GM19239 (cell line): ENCODE measurements at regions not wholly inside any gene's neighbourhood (a gene's known extent, or its start where the extent isn't known, plus 50 kb on each side); places are given as distances from the start of the nearest gene placed in this dataset.

Experiments used
- DNase-seq: peaks from one replicate; pipeline ENCODE4 v3.0.0; 2011; ENCODE audit warnings: low spot score; ENCODE audit not compliant: insufficient read length
- FAIRE-seq: peaks from 2 replicates; lab custom pipeline; 2011; peaks lifted over from hg19 to GRCh38; lab: Jason Lieb, UNC

DNA sequence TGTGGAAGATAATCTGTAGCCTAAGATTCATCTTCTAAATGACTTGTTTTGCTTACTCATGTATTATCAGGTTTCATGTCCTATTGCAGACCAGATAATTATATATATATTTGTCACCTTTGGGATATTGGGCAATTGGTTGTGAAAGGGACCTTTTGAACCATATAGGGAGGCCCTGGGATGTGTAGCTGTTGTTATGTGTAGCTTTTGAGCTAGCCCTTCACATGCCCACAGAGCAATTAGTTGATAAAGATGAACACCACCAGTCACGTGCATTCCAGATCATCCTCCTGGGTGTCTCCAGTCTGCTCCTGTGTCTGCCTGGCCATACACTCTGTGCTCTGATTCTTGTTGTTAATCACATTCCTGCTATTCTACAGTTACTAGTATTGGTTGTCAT, 431.2 kb upstream of the FBXO33 start:
- no peak for FAIRE-seq
- DNase-seq, result no peak

GRCh38 chr14:39861696-39862095, 429.5 kb upstream of the FBXO33 start:
- FAIRE-seq, result no peak
- DNase-seq, result no peak

GRCh38 chr14:39861229-39861600, 429.0 kb upstream of the FBXO33 start:
- no peak for DNase-seq
- FAIRE-seq, result no peak

DNA sequence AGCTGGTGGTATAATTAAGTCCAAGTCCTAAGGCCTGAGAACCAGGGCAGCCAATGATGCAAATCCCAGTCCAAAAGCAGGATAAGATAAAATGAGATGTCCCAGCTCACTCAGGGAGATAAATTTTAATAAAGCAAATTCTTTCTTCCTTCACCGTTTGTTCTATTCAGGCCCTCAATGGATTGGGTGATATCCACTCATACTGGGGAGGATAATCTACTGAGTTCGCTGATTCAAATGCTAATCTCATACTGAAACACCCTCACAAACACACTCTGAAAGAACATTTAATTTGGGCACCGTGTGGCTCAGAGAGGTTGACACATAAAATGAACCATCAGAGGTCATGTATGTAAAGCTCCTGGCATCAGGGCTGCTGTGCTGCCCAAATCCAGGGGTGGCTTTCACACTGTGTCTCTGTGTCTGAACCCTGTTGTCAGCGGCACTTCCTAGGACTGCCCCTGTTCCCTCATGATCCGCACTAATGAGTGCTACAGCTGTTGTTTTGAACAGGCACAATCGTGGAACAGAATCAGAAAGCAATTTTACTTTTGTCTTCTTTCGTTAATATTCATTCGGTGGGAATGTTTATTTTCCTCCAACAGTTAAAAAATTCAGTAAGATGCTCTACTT, 428.5 kb upstream of the FBXO33 start:
- no peak for DNase-seq
- no peak for FAIRE-seq

GRCh38 chr14:39859314-39859713, 427.1 kb upstream of the FBXO33 start:
- FAIRE-seq (no peak), DNase-seq (no peak)

DNA sequence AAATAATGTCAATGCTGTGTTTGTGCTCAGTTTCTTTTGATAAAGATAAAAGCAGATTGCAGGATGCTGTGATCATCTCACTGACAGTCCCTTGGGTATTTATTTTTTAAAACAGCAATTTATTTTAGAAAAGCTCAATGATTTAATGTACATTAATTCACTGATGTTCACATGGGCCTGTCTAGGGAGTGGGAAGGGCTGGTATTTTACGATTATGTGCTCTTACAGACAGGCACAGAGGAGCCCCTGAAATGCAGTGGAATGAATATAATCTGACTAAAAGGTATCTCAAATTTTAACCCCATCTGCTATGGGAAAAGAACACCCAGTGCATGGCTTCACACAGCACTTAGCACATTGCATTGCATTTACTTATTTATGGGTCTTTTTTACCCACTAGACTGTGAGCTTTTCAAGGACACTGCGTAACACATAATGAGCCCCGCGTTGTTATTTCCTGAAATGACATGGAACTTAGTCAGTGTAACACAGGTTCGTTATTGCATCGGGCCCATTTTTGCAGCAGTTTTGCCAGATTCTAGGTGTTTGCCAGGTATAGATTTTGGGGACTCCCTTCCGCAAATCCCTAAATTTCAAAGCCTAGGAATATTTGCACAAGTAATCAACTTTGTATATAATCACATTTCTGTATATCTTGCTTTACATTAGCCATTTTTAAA, 425.3 kb upstream of the FBXO33 start:
- FAIRE-seq, result no peak
- no peak for DNase-seq

DNA sequence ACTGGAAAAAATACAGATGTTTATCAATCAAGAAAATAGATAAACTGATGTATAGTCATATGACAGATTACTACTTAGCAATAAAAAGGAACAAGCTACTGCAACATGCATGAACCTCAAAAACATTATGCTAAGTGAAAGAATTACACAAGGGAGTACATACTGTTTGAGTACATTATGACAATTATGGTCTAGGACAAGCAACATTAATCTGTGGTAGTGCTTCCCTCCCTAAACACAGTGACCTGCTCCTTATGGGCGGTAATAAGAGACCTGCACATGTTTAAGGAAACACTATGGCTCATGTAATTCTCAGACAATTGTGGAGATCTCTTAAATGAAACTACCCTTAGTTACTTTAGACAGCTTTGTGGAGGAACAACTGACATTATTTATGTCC, 421.2 kb upstream of the FBXO33 start:
- no peak for DNase-seq
- no peak for FAIRE-seq

DNA sequence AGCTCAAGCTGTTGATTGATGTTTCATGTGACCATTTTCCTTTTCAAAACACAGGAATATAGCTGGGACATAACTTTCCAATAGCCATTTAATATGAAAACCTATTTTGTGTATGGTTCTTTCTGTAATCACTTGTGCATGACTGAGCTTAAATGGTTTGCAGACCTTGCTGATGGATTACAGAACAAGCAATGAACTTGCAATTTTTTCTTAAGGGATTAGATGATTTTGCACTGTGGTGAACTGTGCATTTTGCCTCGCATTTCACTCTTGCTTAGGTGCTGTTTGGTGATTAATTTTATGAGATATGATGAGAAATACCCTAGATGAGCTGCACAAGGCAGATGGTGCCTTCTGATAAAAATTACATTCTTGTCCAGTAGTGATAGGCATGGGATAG, 419.0 kb upstream of the FBXO33 start:
- no peak for DNase-seq
- no peak for FAIRE-seq

- FAIRE-seq, result no peak
- no peak for DNase-seq
Measured at GRCh38 chr14:39847852-39848251, 415.6 kb upstream of the FBXO33 start.

DNA sequence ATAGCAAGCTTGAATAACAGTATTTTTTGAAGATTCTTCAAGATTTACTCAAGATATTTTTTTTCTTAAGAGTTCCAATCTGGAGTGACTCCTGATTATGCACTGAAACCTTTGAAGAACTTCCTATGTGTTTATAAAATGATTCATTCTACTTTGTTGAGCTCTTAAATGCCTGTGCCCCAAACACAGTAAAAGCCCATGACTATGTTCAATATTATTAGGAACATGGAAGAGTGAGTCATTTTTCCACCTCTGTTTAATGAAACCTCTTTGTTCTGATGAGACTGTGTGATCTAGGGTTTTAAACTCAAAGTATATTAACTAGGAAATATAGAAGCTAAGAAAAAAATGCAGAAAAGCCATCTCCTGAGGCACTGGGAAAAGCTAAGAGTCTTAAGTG, 415.0 kb upstream of the FBXO33 start:
- FAIRE-seq (no peak), DNase-seq (no peak)

- no peak for DNase-seq
- FAIRE-seq, result no peak
Measured at GRCh38 chr14:39843881-39844280, 411.6 kb upstream of the FBXO33 start.

DNA sequence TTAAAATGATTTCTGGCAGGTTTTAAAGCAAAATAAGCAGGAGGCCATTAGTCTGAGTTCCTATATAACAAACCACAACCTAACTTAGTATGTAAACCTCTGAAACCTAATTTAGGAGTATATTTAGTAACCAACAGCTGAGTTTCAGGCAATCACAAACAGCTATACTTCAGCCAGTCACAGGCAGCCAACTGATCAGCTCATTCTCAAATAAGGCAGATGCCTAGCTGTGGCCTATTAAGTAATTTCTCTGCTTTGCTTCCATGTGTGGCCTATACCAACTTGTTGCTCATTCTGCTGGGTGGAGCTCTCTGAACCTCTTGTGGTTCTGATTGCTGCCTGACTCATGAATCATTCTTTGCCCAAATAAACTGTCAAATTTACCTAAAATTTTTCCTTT, 408.9 kb upstream of the FBXO33 start:
- DNase-seq (no peak), FAIRE-seq (peak; percentile 11)

DNA sequence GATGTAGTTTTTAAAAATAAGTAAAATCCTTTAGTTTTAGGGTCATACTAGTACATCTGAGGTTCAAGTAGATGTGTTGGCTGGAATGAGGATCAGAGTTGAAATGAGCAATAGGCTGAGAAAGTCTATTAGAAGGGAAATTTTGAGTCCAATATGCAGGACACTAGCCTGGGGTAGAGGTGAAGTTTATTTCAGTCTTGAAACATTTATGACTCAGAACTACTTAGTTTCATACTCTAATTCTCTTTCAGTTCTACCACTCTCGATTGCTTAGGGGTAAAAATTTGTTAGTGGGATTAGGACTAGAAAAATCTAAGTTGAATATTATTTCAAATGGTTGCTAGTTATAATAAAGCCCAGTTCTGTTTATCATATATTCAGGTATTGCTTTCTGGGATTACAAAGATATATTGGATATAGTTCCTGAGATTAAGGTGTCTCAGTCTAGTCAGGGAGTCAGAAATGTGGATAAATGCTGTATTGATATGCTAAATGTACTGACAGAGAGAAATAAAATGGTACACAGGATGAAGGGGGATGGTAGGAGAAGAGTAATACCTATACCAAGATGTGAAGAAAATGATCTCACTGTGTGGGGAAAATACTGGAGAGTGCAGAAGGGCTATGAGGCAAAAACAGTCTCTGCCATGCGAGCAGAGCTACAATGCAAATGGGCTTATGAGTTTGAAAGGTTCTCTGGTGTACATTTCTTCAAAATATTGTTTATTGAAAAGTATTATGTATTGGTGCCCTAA, 395.8 kb upstream of the FBXO33 start:
- DNase-seq, result peak; percentile 8
- FAIRE-seq, result peak; percentile 81

DNA sequence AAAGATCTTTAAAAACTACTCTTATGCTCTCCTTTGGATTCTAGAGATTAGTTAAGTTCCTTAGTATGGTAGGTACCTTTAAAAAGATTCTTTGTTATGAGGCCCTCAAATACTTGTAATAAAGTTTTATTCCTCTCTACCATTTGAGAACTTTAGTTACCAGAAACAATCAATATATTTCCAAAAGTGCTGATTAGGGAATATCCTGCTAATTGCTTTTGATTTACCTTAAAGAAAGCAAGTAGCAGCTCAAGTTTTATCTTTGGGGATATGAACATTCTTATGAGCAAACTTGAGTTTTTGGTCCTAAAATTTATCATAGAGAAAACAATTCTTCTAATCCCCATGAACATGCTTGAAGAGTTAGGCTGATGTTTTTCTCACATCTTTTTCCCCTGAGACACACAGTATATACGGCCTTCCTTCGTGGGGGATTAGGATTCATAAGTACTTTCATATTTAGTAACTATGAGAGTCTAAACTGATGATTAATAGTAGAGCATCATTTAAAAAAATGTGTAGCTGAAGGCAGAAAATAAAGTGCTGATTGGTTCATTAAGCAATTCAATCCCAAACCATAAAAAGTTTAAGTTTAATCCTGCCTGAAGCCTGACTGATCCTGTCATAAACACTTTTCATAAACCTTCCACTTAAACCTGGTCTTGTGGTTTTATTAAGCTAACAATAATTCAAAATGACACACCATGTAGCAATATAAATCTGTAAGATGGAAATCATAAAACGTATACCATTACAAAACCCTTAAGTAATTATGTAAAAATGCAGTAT, 380.5 kb upstream of the FBXO33 start:
- FAIRE-seq (no peak), DNase-seq (no peak)

DNA sequence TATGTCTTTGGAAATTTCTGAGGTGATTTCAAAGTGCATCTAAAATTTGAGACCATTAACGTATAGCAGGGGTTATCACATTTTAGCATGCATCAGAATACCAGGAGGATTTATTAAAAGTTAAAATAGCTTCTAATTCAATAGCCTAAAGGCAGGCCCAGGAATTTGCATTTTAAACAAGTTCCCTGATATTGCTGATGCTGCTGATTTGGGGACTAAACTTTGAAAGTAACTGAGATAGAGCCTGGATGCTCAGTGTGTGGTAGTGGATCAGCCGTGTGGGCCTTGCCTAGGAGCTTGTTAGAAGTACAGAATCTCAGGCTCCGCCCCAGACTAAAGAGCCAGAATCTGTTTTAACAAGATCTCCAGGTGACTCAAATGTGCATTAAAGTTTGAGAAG, 375.0 kb upstream of the FBXO33 start:
- FAIRE-seq, result no peak
- no peak for DNase-seq

- DNase-seq, result no peak
- FAIRE-seq, result no peak
Measured at GRCh38 chr14:39784461-39784860, 352.2 kb upstream of the FBXO33 start.

DNA sequence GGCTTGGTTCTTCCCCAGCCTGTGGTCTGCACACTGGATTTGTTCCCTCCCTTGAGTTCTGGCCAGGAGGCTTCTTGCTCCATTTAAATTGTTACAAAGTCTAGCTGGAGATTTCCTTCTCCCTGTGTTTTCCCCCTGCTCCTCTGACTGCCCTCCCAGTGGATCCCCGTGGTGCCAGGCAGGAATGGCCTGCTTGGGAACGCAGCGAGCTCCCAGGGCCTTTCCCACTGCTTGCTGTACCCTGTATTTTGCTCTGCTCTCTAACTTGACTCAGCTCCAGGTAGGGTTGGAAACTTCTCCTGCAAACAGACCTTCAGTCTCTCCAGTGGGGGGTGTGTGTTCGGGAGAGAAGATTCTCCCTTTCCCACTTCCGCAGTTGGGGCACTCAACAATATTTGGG, 349.2 kb upstream of the FBXO33 start:
- DNase-seq (no peak), FAIRE-seq (no peak)

- no peak for DNase-seq
- no peak for FAIRE-seq
Measured at GRCh38 chr14:39773387-39774126, 341.3 kb upstream of the FBXO33 start.

DNA sequence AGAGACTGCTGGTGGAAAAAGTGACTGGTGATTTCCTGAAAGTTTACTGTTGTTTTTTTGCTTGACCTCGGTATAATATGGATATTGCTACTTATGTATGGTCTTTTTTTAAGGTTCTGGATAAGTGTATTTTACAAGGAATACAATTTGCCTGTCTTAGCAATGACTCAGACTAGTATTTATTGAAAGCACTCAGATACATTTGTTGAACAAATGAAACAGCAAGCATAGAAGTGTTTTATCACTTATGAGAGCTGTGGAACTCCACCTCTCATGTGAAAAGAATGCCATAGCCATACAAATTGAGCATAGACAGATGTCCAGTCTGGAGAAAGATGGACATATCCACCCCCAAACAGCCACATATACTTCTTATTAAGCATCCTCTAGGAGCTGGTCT, 340.4 kb upstream of the FBXO33 start:
- no peak for DNase-seq
- no peak for FAIRE-seq

DNA sequence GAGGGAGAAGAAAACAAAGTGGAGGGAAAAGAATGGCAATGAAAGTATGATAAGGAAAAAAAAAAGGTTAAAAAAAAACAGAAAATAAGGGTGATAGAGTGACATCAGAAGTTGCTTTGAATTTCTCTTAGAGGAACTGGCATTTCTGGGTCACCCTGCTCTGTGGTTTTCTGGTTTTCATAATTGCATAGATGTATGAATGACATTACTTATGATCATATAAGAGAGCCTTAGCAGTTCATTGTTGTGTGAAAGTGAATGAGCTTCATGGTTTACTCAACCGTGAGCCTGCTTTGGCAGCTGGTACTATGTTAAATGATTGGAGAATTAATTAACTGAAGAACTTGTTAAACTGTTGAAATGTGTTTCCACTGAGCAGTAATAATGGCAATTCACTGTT, 336.4 kb upstream of the FBXO33 start:
- DNase-seq (no peak), FAIRE-seq (no peak)
